NB4 (cell line): ENCODE measurements at regions not wholly inside any gene's neighbourhood (a gene's known extent, or its start where the extent isn't known, plus 50 kb on each side); places are given as distances from the start of the nearest gene placed in this dataset.

Source experiments
- DNase-seq: peaks from one replicate; pipeline ENCODE4 v3.0.0; 2010; ENCODE audit warnings: low read depth
- H3K4me3 ChIP-seq: one replicate; pipeline ENCODE4 v1.5.1; 2011; ENCODE audit warnings: mild to moderate bottlenecking, low read depth, low read length, moderate library complexity
- MYC ChIP-seq: IDR thresholded peaks from 2 replicates; pipeline ENCODE4 v1.6.1; 2011; ENCODE audit warnings: low read depth, low read length
- POLR2A ChIP-seq: IDR thresholded peaks from 2 replicates; pipeline ENCODE4 v1.6.1; 2011; ENCODE audit warnings: mild to moderate bottlenecking; ENCODE audit not compliant: insufficient read length; ENCODE audit errors: extremely low read depth
- TF ChIP-seq, protein P1 (sequence below): IDR thresholded peaks from one replicate; pipeline ENCODE4 v1.5.1; 2012; ENCODE audit warnings: low read depth, low read length
- TF ChIP-seq, protein P2 (sequence below): IDR thresholded peaks from 2 replicates; pipeline ENCODE4 v1.6.1; 2011; ENCODE audit warnings: low read depth, low read length

DNA sequence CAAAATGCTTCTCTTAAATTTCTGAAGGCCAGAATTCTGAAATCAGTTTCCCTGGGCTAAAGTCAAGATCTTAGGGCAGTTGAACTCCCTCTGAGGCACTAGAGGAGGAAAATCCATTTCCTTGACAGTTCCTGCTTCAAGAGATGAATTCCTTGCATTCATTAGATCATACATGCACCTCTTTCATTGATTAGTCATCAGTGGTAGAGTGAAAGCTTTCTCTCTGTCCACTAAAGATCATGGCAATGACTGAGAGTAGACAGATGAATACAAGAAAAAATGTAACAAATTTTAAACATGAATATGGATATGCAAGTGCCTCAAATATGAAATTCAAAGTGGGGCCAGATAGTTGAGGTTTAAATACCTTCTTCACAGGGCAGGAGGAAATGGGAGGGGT lies 693.4 kb upstream of the TMEFF2 start:
- TF ChIP-seq, protein P1, sequence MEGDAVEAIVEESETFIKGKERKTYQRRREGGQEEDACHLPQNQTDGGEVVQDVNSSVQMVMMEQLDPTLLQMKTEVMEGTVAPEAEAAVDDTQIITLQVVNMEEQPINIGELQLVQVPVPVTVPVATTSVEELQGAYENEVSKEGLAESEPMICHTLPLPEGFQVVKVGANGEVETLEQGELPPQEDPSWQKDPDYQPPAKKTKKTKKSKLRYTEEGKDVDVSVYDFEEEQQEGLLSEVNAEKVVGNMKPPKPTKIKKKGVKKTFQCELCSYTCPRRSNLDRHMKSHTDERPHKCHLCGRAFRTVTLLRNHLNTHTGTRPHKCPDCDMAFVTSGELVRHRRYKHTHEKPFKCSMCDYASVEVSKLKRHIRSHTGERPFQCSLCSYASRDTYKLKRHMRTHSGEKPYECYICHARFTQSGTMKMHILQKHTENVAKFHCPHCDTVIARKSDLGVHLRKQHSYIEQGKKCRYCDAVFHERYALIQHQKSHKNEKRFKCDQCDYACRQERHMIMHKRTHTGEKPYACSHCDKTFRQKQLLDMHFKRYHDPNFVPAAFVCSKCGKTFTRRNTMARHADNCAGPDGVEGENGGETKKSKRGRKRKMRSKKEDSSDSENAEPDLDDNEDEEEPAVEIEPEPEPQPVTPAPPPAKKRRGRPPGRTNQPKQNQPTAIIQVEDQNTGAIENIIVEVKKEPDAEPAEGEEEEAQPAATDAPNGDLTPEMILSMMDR = no peak
- TF ChIP-seq POLR2A (no peak), MYC (no peak)
- TF ChIP-seq, protein P2, sequence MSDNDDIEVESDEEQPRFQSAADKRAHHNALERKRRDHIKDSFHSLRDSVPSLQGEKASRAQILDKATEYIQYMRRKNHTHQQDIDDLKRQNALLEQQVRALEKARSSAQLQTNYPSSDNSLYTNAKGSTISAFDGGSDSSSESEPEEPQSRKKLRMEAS = no peak
- no peak for DNase-seq
- no peak overlapping the region for H3K4me3 ChIP-seq

DNA sequence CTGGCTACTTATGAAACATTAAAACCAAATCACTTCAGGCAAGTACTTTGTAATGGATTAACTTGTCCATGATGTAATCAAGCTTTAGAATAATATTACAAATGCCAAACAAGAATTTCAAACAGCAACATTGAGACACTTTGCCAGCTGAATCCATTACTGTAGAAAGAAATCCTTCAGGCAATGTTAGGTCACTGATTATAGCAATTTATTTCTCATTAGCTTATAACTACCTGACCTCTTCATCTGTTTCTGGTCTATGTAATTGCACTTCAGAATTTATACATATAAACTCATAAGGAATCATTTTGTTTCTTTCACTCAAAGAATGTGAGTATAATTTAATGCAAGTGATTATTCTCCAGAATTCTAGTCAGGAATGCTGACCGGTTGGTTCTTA lies 692.6 kb upstream of the TMEFF2 start:
- TF ChIP-seq, protein P2 = no peak
- no peak for TF ChIP-seq MYC
- TF ChIP-seq, protein P1 = no peak
- TF ChIP-seq POLR2A = no peak
- no peak overlapping the region for H3K4me3 ChIP-seq
- DNase-seq = no peak

DNA sequence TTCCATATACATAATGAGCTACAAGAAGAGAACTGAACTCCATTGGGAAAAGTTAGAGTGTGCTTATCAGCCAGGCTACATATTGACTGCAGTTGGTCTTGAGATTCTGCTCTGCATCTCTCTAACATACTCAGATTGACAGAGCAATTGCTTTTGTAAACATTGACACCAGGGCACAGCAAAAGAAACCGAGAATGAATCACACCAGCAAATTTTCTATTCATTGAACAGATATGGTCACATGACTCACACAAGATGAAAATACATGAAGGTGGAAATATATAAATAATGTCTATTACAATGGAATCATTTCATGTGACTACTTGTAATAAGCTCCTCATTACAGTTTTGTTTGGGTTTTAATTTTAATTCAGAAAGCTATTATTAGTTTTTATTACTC lies 691.9 kb upstream of the TMEFF2 start:
- TF ChIP-seq, protein P2 = no peak
- TF ChIP-seq POLR2A (no peak), MYC (no peak)
- TF ChIP-seq, protein P1 = no peak
- no peak overlapping the region for H3K4me3 ChIP-seq
- no peak for DNase-seq

DNA sequence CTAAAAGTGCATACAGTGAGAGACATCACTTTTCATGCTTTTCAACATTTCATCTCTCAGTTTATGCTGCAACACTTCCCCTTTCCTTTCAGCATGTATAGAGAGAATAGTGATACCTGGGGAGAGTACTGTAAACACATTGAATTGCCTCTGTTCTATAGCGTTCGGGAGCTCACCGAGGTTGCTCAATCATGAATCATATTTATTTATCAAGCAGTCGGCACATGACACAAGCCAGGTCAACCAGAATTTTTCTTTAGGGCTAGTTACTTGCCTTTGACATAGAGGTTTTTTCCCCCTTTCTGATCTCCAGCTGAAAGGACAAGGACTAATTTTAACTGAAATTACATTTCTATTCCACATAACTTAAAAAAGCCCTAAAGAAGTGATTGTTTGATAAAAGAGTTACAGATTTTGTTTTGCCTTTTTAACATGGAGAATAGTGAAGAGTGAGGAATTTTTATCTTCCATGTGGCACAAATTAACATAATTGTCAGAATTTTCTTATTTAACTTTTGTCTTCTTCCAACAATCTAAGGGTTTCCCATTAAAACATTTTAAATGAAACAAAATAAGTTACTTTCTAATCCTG lies 690.9 kb upstream of the TMEFF2 start:
- peak; percentile 12 for DNase-seq
- TF ChIP-seq, protein P1 = no peak
- TF ChIP-seq, protein P2 = no peak
- TF ChIP-seq POLR2A (no peak), MYC (no peak)
- no peak overlapping the region for H3K4me3 ChIP-seq

DNA sequence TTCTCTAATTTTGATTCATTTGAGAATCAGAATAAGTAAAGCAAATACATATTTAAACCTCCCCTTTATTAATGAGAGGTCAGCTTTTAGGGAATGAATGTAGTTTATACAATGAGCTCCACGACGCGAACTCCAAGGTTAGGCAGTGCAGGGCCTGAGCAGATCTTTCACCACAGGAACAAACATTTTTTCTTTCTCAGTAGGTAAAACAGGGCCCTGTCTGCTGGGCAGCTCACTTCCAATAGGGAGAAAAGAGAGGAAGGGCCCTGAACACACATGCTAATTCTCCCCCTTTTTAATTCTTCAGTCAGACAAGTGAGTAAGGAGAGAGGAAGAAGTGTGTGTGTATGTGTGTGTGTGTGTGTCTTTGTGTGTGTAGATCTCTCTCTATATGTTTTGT lies 682.4 kb upstream of the TMEFF2 start:
- TF ChIP-seq, protein P2 = no peak
- TF ChIP-seq, protein P1 = no peak
- TF ChIP-seq MYC (no peak), POLR2A (no peak)
- DNase-seq = no peak
- no peak overlapping the region for H3K4me3 ChIP-seq
